GM18951 (cell line): ENCODE measurements at regions not wholly inside any gene's neighbourhood (a gene's known extent, or its start where the extent isn't known, plus 50 kb on each side); places are given as distances from the start of the nearest gene placed in this dataset.
"Not testable (repeated sequence)": the region's sequence is repeated elsewhere in the genome, so short reads cannot be mapped to it uniquely, and the experiment has no call there.

Experiments
- POLR2A ChIP-seq: IDR thresholded peaks from 4 replicates; pipeline ENCODE4 v1.6.1; 2011; ENCODE audit warnings: mild to moderate bottlenecking; ENCODE audit not compliant: insufficient read length, insufficient read depth; ENCODE audit errors: extremely low read depth
- in situ Hi-C: fragments of 300-500 bp; cut with MboI; formaldehyde crosslinking; loops from one replicate; pipeline ENCODE4 v1.12.0; 2022; ENCODE audit warnings: low sequenced_read_pairs, mixed read lengths, inconsistent platforms; ENCODE audit not compliant: unreplicated experiment

DNA sequence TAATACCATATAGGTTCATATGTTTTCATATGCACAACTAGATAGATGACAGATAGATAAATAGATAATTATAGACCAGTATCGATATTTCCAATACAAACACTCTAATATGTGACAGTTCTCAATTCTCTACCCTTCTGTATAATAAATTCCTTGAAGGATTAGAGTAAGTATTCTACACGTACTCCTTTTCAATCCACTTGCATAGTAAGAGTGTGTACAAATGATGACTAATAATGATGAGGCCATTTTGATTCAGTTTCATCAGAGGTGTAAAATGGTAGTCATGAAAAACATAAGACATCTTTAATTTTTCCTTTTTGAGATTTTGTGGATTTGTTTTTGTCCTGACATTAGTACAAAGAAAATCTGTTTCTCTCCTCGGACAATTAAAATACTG, 188.3 kb upstream of the WSB1 start:
- in situ Hi-C loops = no loop called here
- TF ChIP-seq POLR2A = no peak

DNA sequence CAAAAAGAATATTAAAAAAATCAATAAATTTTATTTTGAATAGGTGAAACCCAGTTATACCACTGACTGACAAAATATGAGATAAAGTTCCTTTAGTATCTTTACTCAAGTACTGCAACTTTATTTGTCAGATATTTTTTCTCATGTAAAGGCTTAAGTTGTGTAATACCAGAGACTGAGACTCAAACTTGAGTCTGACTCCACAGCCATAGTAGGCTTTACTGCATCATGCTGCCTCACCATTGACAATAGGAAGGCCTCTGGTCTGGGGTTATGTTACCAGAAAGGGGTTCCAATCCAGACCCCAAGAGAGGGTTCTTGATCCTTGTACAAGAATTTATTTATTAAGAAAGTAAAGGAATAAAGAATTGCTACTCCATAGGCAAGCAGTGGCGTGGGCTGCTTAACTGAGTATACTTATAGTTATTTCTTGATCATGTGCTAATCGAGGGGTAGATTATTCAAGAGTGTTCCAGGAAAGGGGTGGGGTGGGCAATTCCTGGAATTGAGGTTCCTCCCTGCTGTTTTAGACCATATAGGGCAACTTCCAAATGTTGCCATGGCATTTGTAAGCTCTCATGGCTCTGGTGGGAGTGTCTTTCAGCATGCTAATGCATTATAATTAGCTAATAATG, 187.4 kb upstream of the WSB1 start:
- in situ Hi-C loops = no loop called here
- TF ChIP-seq POLR2A = no peak

DNA sequence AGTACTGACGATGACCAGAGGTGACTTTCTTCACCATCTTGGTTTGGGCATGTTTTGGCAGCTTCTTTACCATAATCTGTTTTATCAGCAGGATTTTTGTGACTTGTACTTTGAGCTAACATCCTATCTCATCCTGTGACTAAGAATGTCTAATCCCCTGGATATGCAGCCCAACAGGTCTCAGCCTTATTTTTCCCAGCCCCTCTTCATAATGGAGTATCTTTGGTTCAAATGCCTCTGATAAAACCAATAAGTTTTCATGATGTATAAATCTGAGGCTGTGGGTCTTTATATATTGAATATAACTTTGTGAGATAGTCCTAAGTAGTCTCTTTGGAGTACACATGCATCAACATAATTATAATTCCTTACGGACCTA, 186.9 kb upstream of the WSB1 start:
- TF ChIP-seq POLR2A = no peak
- in situ Hi-C loops = no loop called here

DNA sequence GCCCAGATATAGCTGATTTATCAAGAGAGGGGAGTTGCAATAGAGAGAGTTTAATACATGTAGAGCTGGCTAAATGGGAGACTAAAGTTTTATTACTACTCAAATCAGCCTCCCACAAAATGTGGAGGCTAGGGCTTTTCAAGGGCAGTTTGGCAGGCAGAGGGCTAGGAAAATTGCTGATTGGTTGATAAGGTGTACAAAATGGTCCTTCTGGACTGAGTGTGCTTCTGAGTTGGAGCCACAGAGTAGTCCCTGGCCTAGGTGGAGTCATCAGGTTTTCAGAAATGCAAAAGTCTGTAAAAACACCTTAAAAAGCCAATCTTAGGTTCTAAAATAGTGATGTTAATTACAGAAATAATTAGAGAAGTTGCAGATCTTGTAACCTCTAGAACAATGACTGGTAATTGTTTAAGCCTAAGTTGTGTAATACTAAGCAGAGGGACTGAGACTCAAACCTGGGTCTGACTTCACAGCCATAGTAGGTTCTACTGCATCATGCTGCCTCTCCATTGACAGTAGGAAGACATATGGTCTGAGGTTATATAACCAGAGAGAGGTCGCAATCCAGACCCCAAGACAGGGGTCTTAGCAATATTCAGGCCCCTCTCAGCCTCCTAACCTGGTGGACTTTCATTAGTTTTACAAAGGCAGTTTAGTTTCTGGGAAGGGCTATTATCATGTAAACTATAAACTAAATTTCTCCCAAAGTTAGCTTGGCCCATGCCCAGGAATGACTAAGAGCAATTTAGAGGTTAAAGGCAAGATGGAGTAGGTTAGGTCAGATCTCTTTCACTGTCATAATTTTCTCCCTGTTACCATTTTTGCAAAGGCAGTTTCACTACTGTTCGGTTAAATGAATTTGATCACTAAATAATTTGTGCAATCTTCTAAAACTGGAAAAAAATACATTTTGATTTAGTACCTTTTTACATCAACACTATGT, 186.3 kb upstream of the WSB1 start:
- in situ Hi-C loops = not testable (repeated sequence)

- no peak for TF ChIP-seq POLR2A
- in situ Hi-C loops = no loop called here
These were observed 184.6 kb upstream of the WSB1 start for GRCh38 chr17:27109346-27109745.

DNA sequence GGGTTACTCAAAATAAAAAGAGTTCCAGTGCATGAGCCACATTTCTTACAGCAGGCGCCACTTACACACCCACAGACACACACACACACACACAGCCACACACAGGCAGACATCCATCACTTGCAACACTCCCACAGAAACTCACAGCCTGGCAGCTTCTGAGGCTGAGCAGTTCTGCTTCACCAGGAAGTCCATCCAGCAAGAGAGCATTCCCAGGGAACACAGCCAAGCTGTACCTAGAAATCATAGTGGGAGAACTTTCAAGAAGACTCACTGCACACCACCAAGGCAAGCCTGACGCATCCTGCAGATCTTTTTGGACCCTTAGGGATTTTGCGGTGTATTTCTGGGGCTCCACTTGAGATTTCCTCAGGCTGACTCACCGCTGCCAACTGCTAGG, 140.9 kb upstream of the WSB1 start:
- in situ Hi-C loops = no loop called here
- TF ChIP-seq POLR2A = no peak

GRCh38 chr17:27155866-27156265, 138.0 kb upstream of the WSB1 start:
- TF ChIP-seq POLR2A = no peak
- in situ Hi-C loops = no loop called here

GRCh38 chr17:27157297-27157696, 136.6 kb upstream of the WSB1 start:
- in situ Hi-C loops = no loop called here
- TF ChIP-seq POLR2A = no peak

GRCh38 chr17:27157898-27158297, 136.0 kb upstream of the WSB1 start:
- in situ Hi-C loops = no loop called here
- TF ChIP-seq POLR2A = no peak

- no peak for TF ChIP-seq POLR2A
- in situ Hi-C loops = no loop called here
These were observed 135.5 kb upstream of the WSB1 start for GRCh38 chr17:27158382-27158781.

GRCh38 chr17:27180322-27180721, 113.6 kb upstream of the WSB1 start:
- TF ChIP-seq POLR2A = no peak
- in situ Hi-C loops = no loop called here

DNA sequence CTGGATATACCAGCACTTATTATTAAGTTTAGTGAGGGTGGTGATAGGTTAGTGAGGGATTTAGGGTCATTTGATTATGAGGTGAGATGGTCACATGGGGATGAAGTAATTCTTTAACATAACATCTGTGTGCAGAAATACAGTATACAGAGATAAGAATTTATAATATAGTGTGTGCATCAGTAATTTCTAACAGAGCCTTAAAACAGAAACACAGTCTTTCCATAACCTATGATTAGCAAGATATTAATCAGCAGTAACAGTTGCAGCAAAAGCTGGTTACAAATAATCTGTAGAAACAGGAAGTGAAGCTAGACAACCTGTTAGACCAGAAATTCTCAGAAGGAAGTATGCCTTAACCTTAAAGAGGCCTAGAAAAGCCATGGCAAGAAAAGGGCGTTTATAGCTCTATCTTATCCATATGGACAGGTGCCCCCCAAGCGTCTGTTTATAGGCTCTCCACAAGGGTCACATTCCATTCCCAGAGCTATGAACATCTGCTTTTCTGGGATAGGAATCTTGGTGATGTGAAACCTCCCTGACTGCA, 112.5 kb upstream of the WSB1 start:
- in situ Hi-C loops = not testable (repeated sequence)

- no peak for TF ChIP-seq POLR2A
- in situ Hi-C loops = no loop called here
These were observed 112.0 kb upstream of the WSB1 start for GRCh38 chr17:27181935-27182334.

DNA sequence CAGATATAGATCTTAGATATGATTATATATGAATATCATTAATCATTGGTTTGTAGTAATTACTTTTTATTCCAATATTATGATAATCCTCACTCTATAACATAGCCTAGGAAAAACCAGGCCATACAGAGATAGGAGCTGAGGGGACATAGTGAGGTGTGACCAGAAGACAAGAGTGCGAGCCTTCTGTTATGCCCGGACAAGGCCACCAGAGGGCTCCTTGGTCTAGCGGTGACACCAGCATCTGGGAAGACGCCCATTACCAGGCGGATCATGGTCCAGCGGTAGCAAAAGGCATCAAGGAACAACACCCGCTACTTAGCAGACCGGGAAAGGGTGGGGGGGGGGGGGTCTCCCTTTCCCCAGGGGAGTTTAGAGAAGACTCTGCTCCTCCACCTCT, 96.4 kb upstream of the WSB1 start:
- in situ Hi-C loops = not testable (repeated sequence)

GRCh38 chr17:27199948-27200347, 94.0 kb upstream of the WSB1 start:
- in situ Hi-C loops = no loop called here
- no peak for TF ChIP-seq POLR2A
